Kidney epithelial cell (primary cell): ENCODE measurements at regions not wholly inside any gene's neighbourhood (a gene's known extent, or its start where the extent isn't known, plus 50 kb on each side); places are given as distances from the start of the nearest gene placed in this dataset.
"Not testable (repeated sequence)": the region's sequence is repeated elsewhere in the genome, so short reads cannot be mapped to it uniquely, and the experiment has no call there.

Experiments
- DNase-seq: peaks from one replicate; pipeline ENCODE4 v3.0.0-alpha.2; 2010; ENCODE audit warnings: low read depth
- H3K27me3 ChIP-seq: 2 replicates; pipeline ENCODE4 v1.6.0; 2011; ENCODE audit warnings: low read length; ENCODE audit not compliant: control insufficient read depth, insufficient read depth
- H3K36me3 ChIP-seq: 2 replicates; pipeline ENCODE4 v1.5.1; 2011; ENCODE audit warnings: low read length; ENCODE audit not compliant: control insufficient read depth, insufficient read depth
- H3K4me3 ChIP-seq: 2 replicates; pipeline ENCODE4 v1.5.1; 2011; ENCODE audit warnings: low read depth, mild to moderate bottlenecking, control low read depth, low read length
- CTCF ChIP-seq: IDR thresholded peaks from 2 replicates; pipeline ENCODE4 v1.5.1; 2011; ENCODE audit warnings: mild to moderate bottlenecking, moderate library complexity, low read length, control low read depth, inconsistent platforms; ENCODE audit not compliant: insufficient read depth, poor library complexity, severe bottlenecking

DNA sequence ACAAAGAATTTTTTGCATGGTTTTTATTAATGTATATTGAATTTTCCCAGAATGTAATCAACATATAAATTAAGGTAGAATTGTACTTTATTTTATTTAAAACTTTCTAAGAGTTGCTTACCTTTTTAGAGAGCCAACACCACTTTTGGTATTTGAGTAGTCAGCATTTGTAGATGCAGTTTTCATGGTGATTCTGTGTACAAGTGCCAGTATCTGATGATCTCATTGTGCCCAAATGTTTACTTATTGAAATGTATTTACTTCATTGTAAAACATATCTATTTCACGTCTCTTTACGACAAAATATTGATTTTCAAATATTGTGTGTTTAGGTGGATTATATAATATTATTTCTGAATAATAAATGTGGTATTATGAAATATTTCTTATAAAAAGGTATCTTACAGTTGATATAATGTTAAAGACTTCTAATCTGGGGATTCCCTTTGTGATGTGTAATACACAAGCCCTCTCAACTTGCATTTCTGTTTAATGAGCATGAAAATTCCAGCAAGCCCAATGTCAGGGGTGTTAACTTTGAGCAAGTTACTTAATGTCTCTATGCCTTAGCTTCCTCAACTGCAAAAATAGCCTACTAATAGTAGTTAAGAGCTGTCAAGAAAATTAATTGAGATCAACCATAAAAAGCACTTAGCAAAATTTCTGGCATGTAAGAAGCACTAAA is 141.8 kb upstream of the ZNF648 start:
- no peak overlapping the region for H3K4me3 ChIP-seq
- TF ChIP-seq CTCF, result no peak
- DNase-seq, result no peak
- no peaks in the 10 kb centered on the region for H3K27me3 ChIP-seq
- no peaks in the 10 kb centered on the region for H3K36me3 ChIP-seq

- not testable (repeated sequence) for H3K4me3 ChIP-seq, H3K27me3 ChIP-seq, DNase-seq, H3K36me3 ChIP-seq
Observed at GRCh38 chr1:182201490-182201889, 140.0 kb upstream of the ZNF648 start.

- Histone ChIP-seq H3K27me3 (no peaks in the 10 kb centered on the region), H3K36me3 (no peaks in the 10 kb centered on the region), H3K4me3 (no peak overlapping the region)
- no peak for TF ChIP-seq CTCF
- DNase-seq, result no peak
Observed at GRCh38 chr1:182200025-182200812, 138.7 kb upstream of the ZNF648 start.

DNA sequence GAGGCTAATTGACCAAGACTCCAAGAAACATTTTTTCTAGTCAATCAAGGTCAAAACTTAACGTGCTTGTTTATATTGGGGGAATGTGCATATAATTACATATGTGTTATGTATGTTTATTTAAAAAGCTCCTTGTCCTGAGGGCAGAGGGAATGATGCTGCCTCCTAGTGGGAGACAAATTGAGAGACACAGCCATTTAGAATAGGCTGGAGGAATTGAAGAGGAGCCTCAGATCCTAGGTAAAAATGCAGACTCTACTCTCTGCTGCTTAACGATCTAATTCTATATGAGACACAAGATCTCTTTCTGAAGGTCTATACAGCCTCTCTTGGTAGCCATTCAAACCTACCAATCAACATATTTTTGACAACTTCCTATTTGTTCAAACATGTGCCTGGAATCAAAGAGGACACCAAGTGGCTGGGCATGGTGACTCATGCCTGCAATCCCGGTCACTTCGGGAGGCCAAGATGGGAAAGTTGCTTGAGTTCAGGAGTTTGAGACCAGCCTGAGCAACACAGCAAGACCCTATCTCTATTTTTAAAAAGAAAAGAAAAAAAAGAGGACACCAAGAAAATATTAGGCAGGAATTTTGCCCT is 136.6 kb upstream of the ZNF648 start:
- Histone ChIP-seq H3K4me3 (no peak overlapping the region), H3K27me3 (peaks cover 2% of the 10 kb centered on the region), H3K36me3 (no peaks in the 10 kb centered on the region)
- peak; percentile 12 for TF ChIP-seq CTCF
- no peak for DNase-seq

GRCh38 chr1:182196897-182197870 is 135.7 kb upstream of the ZNF648 start:
- TF ChIP-seq CTCF, result no peak

More at GRCh38 chr1:182196897-182197870, 135.7 kb upstream of the ZNF648 start:
- no peak for DNase-seq
- Histone ChIP-seq H3K36me3 (no peaks in the 10 kb centered on the region), H3K4me3 (no peak overlapping the region), H3K27me3 (peaks cover 2% of the 10 kb centered on the region)
